ENCODE measurements at regions not wholly inside any gene's neighbourhood (a gene's known extent, or its start where the extent isn't known, plus 50 kb on each side); places are given as distances from the start of the nearest gene placed in this dataset.

- H3K27me3 ChIP-seq (ENCODE audit: control insufficient read depth in 2 of 2, insufficient read depth in 2 of 2, low read length in 2 of 2): no peaks in the 10 kb centered on the region
- intact Hi-C loops (cut with micrococcal nuclease): loop anchor here (2.0 to 5.0 kb wide), 4 partner anchors 44 to 412 kb away; no protein-coding TSS in a partner anchor
- H3K4me3 ChIP-seq (replicated peaks in 1 of 3; ENCODE audit: insufficient read depth in 1 of 3, low read depth in 1 of 3, low read length in 3 of 3): no peak overlapping the region
- FAIRE-seq: no peak
- no peak for TF ChIP-seq EZH2 (IDR thresholded peaks at IDR 0.05; ENCODE audit: borderline replicate concordance, low read depth, low read length, severe bottlenecking)
- TF ChIP-seq FOS (IDR thresholded peaks at IDR 0.05; ENCODE audit: borderline replicate concordance, insufficient read depth, low read length): no peak
- TF ChIP-seq MAX (IDR thresholded peaks at IDR 0.05; ENCODE audit: insufficient read depth, insufficient read length): no peak
- no peak for TF ChIP-seq CTCF (IDR thresholded peaks at IDR 0.05; ENCODE audit: extremely low read depth in 1 of 2, insufficient read depth in 1 of 2, low read depth in 1 of 2, low read length in 2 of 2)
- no peak for TF ChIP-seq GATA2 (IDR thresholded peaks at IDR 0.05; ENCODE audit: insufficient read depth, insufficient read length, low read depth, low read length)
- no peak for TF ChIP-seq JUN (IDR thresholded peaks at IDR 0.05; ENCODE audit: borderline replicate concordance, insufficient read depth, insufficient read length, low read depth)
- TF ChIP-seq POLR2A (IDR thresholded peaks at IDR 0.05; ENCODE audit: low read depth, low read length): no peak
- TF ChIP-seq MYC (IDR thresholded peaks at IDR 0.05; ENCODE audit: low read depth, low read length): no peak
- TF ChIP-seq POLR2AphosphoS5 (IDR thresholded peaks at IDR 0.05; ENCODE audit: insufficient read depth, low read depth, low read length): no peak
- CTCF ChIA-PET: interaction anchor here (1.0 to 2.7 kb wide), 9 partner anchors 10 to 155 kb away, joined by 3 to 31 read pairs (median 8); partner anchors contain the start of gene ZFP36L2
- H3K9me3 ChIP-seq (replicated peaks; ENCODE audit: control insufficient read depth, insufficient read depth, low read length): no peaks in the 10 kb centered on the region
- dilution Hi-C loops (cut with MboI; ENCODE audit: extremely low pct_ligation_motif_present, low sequenced_read_pairs): no loop called here
- H3K4me1 ChIP-seq (ENCODE audit: control insufficient read depth, extremely low read depth, insufficient read depth, low read length): peaks cover 14% of the 10 kb centered on the region
- POLR2A ChIA-PET: interaction anchor here (3.1 kb wide), 1 partner anchor 96 kb away, joined by 12 read pairs; the partner anchor contains the start of gene ZFP36L2
- no peaks in the 10 kb centered on the region for H3K79me2 ChIP-seq (ENCODE audit: control insufficient read depth, insufficient read depth, low read length)
- H3K4me2 ChIP-seq (ENCODE audit: insufficient read depth, low read length): no peak overlapping the region
- no peak for DNase-seq (ENCODE audit: low read depth, low spot score)
- no peak overlapping the region for H3K27ac ChIP-seq (ENCODE audit: insufficient read depth, low read depth, low read length)
- no peaks in the 10 kb centered on the region for H4K20me1 ChIP-seq (replicated peaks; ENCODE audit: control insufficient read depth, extremely low read depth, insufficient read depth, low read length)
- no peak overlapping the region for H3K9ac ChIP-seq (replicated peaks; ENCODE audit: extremely low read depth, insufficient read depth, low read length)
- BruUV-seq (replicated peaks): no TSS peak
- H2AFZ ChIP-seq (ENCODE audit: low read depth, low read length): no peak overlapping the region
- H3K9me1 ChIP-seq (replicated peaks; ENCODE audit: control insufficient read depth, extremely low read depth, insufficient read depth, low read length): no peaks in the 10 kb centered on the region
- no peaks in the 10 kb centered on the region for H3K36me3 ChIP-seq (ENCODE audit: control insufficient read depth in 2 of 2, extremely low read depth in 1 of 2, insufficient read depth in 2 of 2, low read length in 2 of 2)
Observed at GRCh38 chr2:43130548-43130875, 95.9 kb downstream of the ZFP36L2 start.

Data from endothelial cell of umbilical vein (primary cell).